GM19324 (cell line): ENCODE measurements at regions not wholly inside any gene's neighbourhood (a gene's known extent, or its start where the extent isn't known, plus 50 kb on each side); places are given as distances from the start of the nearest gene placed in this dataset.

Experiments used
- ATAC-seq: cut with Tn5 transposase; IDR thresholded peaks from one replicate; pipeline ENCODE4 v1.9.1; 2021; ENCODE audit warnings: mild to moderate bottlenecking, moderate library complexity; ENCODE audit not compliant: unreplicated experiment, low FRiP score

- no peak for ATAC-seq
These were observed 531.6 kb downstream of the SHQ1 start for GRCh38 chr3:72316501-72317279.

GRCh38 chr3:72313308-72313707, 528.4 kb upstream of the PROK2 start:
- no peak for ATAC-seq

- no peak for ATAC-seq
These were observed 527.4 kb upstream of the PROK2 start for GRCh38 chr3:72312339-72312738.

GRCh38 chr3:72311425-72311824, 526.5 kb upstream of the PROK2 start:
- no peak for ATAC-seq

GRCh38 chr3:72310419-72311380, 525.8 kb upstream of the PROK2 start:
- peak; percentile 96 for ATAC-seq

- ATAC-seq: no peak
These were observed 524.9 kb upstream of the PROK2 start for GRCh38 chr3:72309661-72310418.

- ATAC-seq: no peak
These were observed 523.7 kb upstream of the PROK2 start for GRCh38 chr3:72308641-72309040.

- no peak for ATAC-seq
These were observed 522.6 kb upstream of the PROK2 start for GRCh38 chr3:72307438-72308115.

GRCh38 chr3:72306800-72307341, 521.9 kb upstream of the PROK2 start:
- ATAC-seq: no peak

- no peak for ATAC-seq
These were observed 519.0 kb upstream of the PROK2 start for GRCh38 chr3:72303926-72304325.

- ATAC-seq: no peak
These were observed 516.8 kb upstream of the PROK2 start for GRCh38 chr3:72301779-72302178.

- ATAC-seq: no peak
These were observed 515.7 kb upstream of the PROK2 start for GRCh38 chr3:72300621-72301020.

- no peak for ATAC-seq
These were observed 514.9 kb upstream of the PROK2 start for GRCh38 chr3:72299823-72300222.

GRCh38 chr3:72299321-72299802, 514.4 kb upstream of the PROK2 start:
- no peak for ATAC-seq

- no peak for ATAC-seq
These were observed 513.5 kb upstream of the PROK2 start for GRCh38 chr3:72298201-72299152.

GRCh38 chr3:72297481-72297880, 512.5 kb upstream of the PROK2 start:
- ATAC-seq: no peak

- ATAC-seq: no peak
These were observed 511.6 kb upstream of the PROK2 start for GRCh38 chr3:72296477-72297111.

- ATAC-seq: no peak
These were observed 511.1 kb upstream of the PROK2 start for GRCh38 chr3:72295962-72296450.
